ENCODE measurements at regions not wholly inside any gene's neighbourhood (a gene's known extent, or its start where the extent isn't known, plus 50 kb on each side); places are given as distances from the start of the nearest gene placed in this dataset.

DNA sequence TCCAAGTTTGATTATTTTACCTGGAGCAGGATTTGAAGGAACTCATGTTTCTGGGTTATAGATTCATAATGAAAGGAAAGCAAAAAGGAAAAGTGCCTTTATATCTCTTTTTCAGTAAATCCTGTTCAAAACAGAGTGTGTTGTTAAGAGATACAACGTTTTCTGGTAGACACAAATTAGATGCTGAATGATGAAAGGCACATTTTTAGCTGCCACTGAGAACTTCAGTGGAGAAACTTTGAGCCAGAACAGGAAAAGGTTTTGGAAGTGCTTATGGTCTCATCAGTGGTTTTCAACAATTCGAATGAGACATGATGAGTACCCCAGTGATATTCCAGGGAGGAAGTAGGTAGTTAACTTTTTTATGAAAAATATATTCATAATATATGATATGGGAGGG, 338.0 kb upstream of the C1orf87 start:
- H3K4me1 ChIP-seq (ENCODE audit: insufficient read depth, low read length), result no peaks in the 10 kb centered on the region; the same call in 1 of the 2 replicates
- H3K4me2 ChIP-seq (ENCODE audit: insufficient read depth, insufficient read length, low read length), result no peak overlapping the region
- no peak overlapping the region for H3K9ac ChIP-seq (ENCODE audit: extremely low read depth, insufficient read length, low read length)
- no peaks in the 10 kb centered on the region; a peak in 1 of 5 replicates for H3K9me3 Mint-ChIP-seq
- no peak overlapping the region for H3K23ac ChIP-seq (ENCODE audit: insufficient read length, low read depth, low read length)
- no peak overlapping the region for H2BK20ac ChIP-seq (ENCODE audit: low read depth, low read length, poor library complexity, severe bottlenecking)
- H3K9me3 ChIP-seq (ENCODE audit: control insufficient read depth, low read depth, low read length), result no peaks in the 10 kb centered on the region
- H3K14ac ChIP-seq (ENCODE audit: insufficient read depth, low read length), result no peak overlapping the region
- H4K5ac ChIP-seq (ENCODE audit: insufficient read length, low read depth, low read length), result no peak overlapping the region
- H2BK12ac ChIP-seq (ENCODE audit: insufficient read length, low read depth, low read length), result no peak overlapping the region
- no peak overlapping the region for H3K4me3 Mint-ChIP-seq
- H2AFZ ChIP-seq (ENCODE audit: low read length), result no peak overlapping the region
- H2AK5ac ChIP-seq (ENCODE audit: insufficient read length, low read length), result no peak overlapping the region
- no peaks in the 10 kb centered on the region for H3K79me1 ChIP-seq (ENCODE audit: insufficient read depth, low read depth, low read length, poor library complexity, severe bottlenecking)
- no peaks in the 10 kb centered on the region for H3K27me3 ChIP-seq (ENCODE audit: insufficient read depth, low read length)
- H3K27ac ChIP-seq (ENCODE audit: insufficient read length, low read depth, low read length), result no peak overlapping the region
- H2BK5ac ChIP-seq (ENCODE audit: insufficient read length, low read length), result no peak overlapping the region
- no peak overlapping the region for H2BK15ac ChIP-seq (ENCODE audit: low read depth, low read length)
- TF ChIP-seq CTCF (conservative IDR thresholded peaks at IDR 0.05), result no peak
- H3K23me2 ChIP-seq (ENCODE audit: insufficient read length, low read depth, low read length, poor library complexity, severe bottlenecking), result no peaks in the 10 kb centered on the region
- no peak overlapping the region for H3K18ac ChIP-seq (ENCODE audit: insufficient read length, low read depth, low read length)
- DNase-seq, result no peak
- whole genome bisulfite sequencing (ENCODE audit: extremely low coverage, insufficient read length, low lambda C conversion rate), result no CpG with 5 or more reads among the region's 2 CpGs
- no peaks in the 10 kb centered on the region for H3K4me1 Mint-ChIP-seq
- H3K79me2 ChIP-seq (ENCODE audit: insufficient read depth, low read length), result no peaks in the 10 kb centered on the region
- H4K8ac ChIP-seq (replicated peaks; ENCODE audit: insufficient read length, low read depth, low read length), result no peak overlapping the region
- no peak overlapping the region for H4K91ac ChIP-seq (ENCODE audit: insufficient read length, low read depth, low read length)
- no peak overlapping the region for H3K27ac Mint-ChIP-seq
- no peak overlapping the region for H2BK120ac ChIP-seq (ENCODE audit: low read depth, low read length, poor library complexity, severe bottlenecking)
- H3T11ph ChIP-seq (ENCODE audit: low read length), result no peak overlapping the region
- H4K20me1 ChIP-seq (ENCODE audit: control insufficient read depth, insufficient read depth, insufficient read length), result no peaks in the 10 kb centered on the region
- no peaks in the 10 kb centered on the region for H3K27me3 Mint-ChIP-seq (ENCODE audit: low read depth)
- no peak overlapping the region for H3K56ac ChIP-seq (ENCODE audit: insufficient read length, low read depth, low read length)
- no peaks in the 10 kb centered on the region for H3K36me3 Mint-ChIP-seq (ENCODE audit: insufficient read depth in 1 of 3, low read depth in 3 of 3)
- no peak overlapping the region for H3K4ac ChIP-seq (ENCODE audit: low read depth, low read length)
